Neuron (in vitro differentiated cells): ENCODE measurements at regions not wholly inside any gene's neighbourhood (a gene's known extent, or its start where the extent isn't known, plus 50 kb on each side); places are given as distances from the start of the nearest gene placed in this dataset.

ENCODE experiments used
- H2AFZ ChIP-seq: one replicate; pipeline ENCODE4 v1.6.1; 2013; ENCODE audit warnings: low read depth, mild to moderate bottlenecking, inconsistent platforms, low read length, moderate library complexity
- H3K27me3 ChIP-seq: one replicate; pipeline ENCODE4 v1.6.1; 2013; ENCODE audit warnings: low read length; ENCODE audit not compliant: insufficient read depth
- H3K36me3 ChIP-seq: one replicate; pipeline ENCODE4 v1.6.1; 2013; ENCODE audit warnings: low read length; ENCODE audit not compliant: insufficient read depth
- H3K4me1 ChIP-seq: one replicate; pipeline ENCODE4 v1.6.1; 2013; ENCODE audit warnings: low read length; ENCODE audit not compliant: insufficient read depth
- H3K4me3 ChIP-seq: 2 replicates; pipeline ENCODE4 v1.5.1; 2013; ENCODE audit warnings: mild to moderate bottlenecking, low read length, moderate library complexity
- H3K9me3 ChIP-seq: one replicate; pipeline ENCODE4 v1.6.1; 2013; ENCODE audit warnings: low read length

- Histone ChIP-seq H3K9me3 (no peaks in the 10 kb centered on the region), H2AFZ (no peak overlapping the region), H3K4me1 (no peaks in the 10 kb centered on the region), H3K27me3 (no peaks in the 10 kb centered on the region), H3K36me3 (no peaks in the 10 kb centered on the region), H3K4me3 (no peak overlapping the region)
These were observed 1324.6 kb downstream of the NSUN3 start for GRCh38 chr3:95387242-95388021.

GRCh38 chr3:95389725-95390313 lies 1327.0 kb downstream of the NSUN3 start:
- no peaks in the 10 kb centered on the region for H3K4me1 ChIP-seq
- no peak overlapping the region for H3K4me3 ChIP-seq
- H3K9me3 ChIP-seq: no peaks in the 10 kb centered on the region
- no peaks in the 10 kb centered on the region for H3K27me3 ChIP-seq
- H2AFZ ChIP-seq: no peak overlapping the region
- H3K36me3 ChIP-seq: no peaks in the 10 kb centered on the region

GRCh38 chr3:95394286-95394685 lies 1331.4 kb downstream of the NSUN3 start:
- Histone ChIP-seq H3K27me3 (no peaks in the 10 kb centered on the region), H3K36me3 (no peaks in the 10 kb centered on the region), H3K9me3 (no peaks in the 10 kb centered on the region), H2AFZ (no peak overlapping the region), H3K4me1 (no peaks in the 10 kb centered on the region), H3K4me3 (no peak overlapping the region)

- no peak overlapping the region for H2AFZ ChIP-seq
- H3K4me3 ChIP-seq: no peak overlapping the region
- H3K36me3 ChIP-seq: no peaks in the 10 kb centered on the region
- no peaks in the 10 kb centered on the region for H3K27me3 ChIP-seq
- H3K4me1 ChIP-seq: peaks cover 3% of the 10 kb centered on the region
- H3K9me3 ChIP-seq: no peaks in the 10 kb centered on the region
These were observed 1336.7 kb downstream of the NSUN3 start for GRCh38 chr3:95399585-95399984.

GRCh38 chr3:95401693-95402092 lies 1338.8 kb downstream of the NSUN3 start:
- Histone ChIP-seq H3K36me3 (no peaks in the 10 kb centered on the region), H3K4me3 (no peak overlapping the region), H3K9me3 (no peaks in the 10 kb centered on the region), H3K27me3 (no peaks in the 10 kb centered on the region), H3K4me1 (peaks cover 3% of the 10 kb centered on the region), H2AFZ (no peak overlapping the region)

GRCh38 chr3:95407709-95408463 lies 1345.0 kb downstream of the NSUN3 start:
- Histone ChIP-seq H3K4me1 (peaks cover 3% of the 10 kb centered on the region), H3K4me3 (no peak overlapping the region)

GRCh38 chr3:95408464-95408862 lies 1345.6 kb downstream of the NSUN3 start:
- Histone ChIP-seq H3K9me3 (no peaks in the 10 kb centered on the region), H3K36me3 (no peaks in the 10 kb centered on the region), H2AFZ (no peak overlapping the region), H3K27me3 (no peaks in the 10 kb centered on the region), H3K4me1 (peaks cover 2% of the 10 kb centered on the region), H3K4me3 (no peak overlapping the region)

More at GRCh38 chr3:95407709-95408463, 1345.0 kb downstream of the NSUN3 start:
- H3K27me3 ChIP-seq: no peaks in the 10 kb centered on the region
- H3K9me3 ChIP-seq: no peaks in the 10 kb centered on the region
- H2AFZ ChIP-seq: no peak overlapping the region
- no peaks in the 10 kb centered on the region for H3K36me3 ChIP-seq

GRCh38 chr3:95418251-95418650 lies 1355.4 kb downstream of the NSUN3 start:
- no peak overlapping the region for H3K4me3 ChIP-seq
- no peak overlapping the region for H2AFZ ChIP-seq
- H3K4me1 ChIP-seq: no peaks in the 10 kb centered on the region

GRCh38 chr3:95424279-95424678 lies 1361.4 kb downstream of the NSUN3 start:
- H3K9me3 ChIP-seq: no peaks in the 10 kb centered on the region
- H3K4me3 ChIP-seq: no peak overlapping the region
- H2AFZ ChIP-seq: no peak overlapping the region
- H3K4me1 ChIP-seq: no peaks in the 10 kb centered on the region
- no peaks in the 10 kb centered on the region for H3K36me3 ChIP-seq
- no peaks in the 10 kb centered on the region for H3K27me3 ChIP-seq

More at GRCh38 chr3:95418251-95418650, 1355.4 kb downstream of the NSUN3 start:
- H3K36me3 ChIP-seq: no peaks in the 10 kb centered on the region
- no peaks in the 10 kb centered on the region for H3K9me3 ChIP-seq
- no peaks in the 10 kb centered on the region for H3K27me3 ChIP-seq

- Histone ChIP-seq H3K27me3 (no peaks in the 10 kb centered on the region), H3K36me3 (no peaks in the 10 kb centered on the region), H3K9me3 (no peaks in the 10 kb centered on the region)
These were observed 1371.6 kb downstream of the NSUN3 start for GRCh38 chr3:95434491-95434890.

GRCh38 chr3:95437409-95437808 lies 1374.5 kb downstream of the NSUN3 start:
- Histone ChIP-seq H3K4me1 (no peaks in the 10 kb centered on the region), H3K27me3 (no peaks in the 10 kb centered on the region), H2AFZ (no peak overlapping the region), H3K36me3 (no peaks in the 10 kb centered on the region), H3K9me3 (no peaks in the 10 kb centered on the region), H3K4me3 (no peak overlapping the region)

More at GRCh38 chr3:95434491-95434890, 1371.6 kb downstream of the NSUN3 start:
- no peaks in the 10 kb centered on the region for H3K4me1 ChIP-seq
- no peak overlapping the region for H3K4me3 ChIP-seq
- H2AFZ ChIP-seq: no peak overlapping the region

- no peaks in the 10 kb centered on the region for H3K36me3 ChIP-seq
- H3K9me3 ChIP-seq: no peaks in the 10 kb centered on the region
- no peak overlapping the region for H3K4me3 ChIP-seq
- H3K4me1 ChIP-seq: no peaks in the 10 kb centered on the region
- H3K27me3 ChIP-seq: no peaks in the 10 kb centered on the region
- no peak overlapping the region for H2AFZ ChIP-seq
These were observed 1375.4 kb downstream of the NSUN3 start for GRCh38 chr3:95438274-95438673.

GRCh38 chr3:95442766-95443165 lies 1371.6 kb upstream of the EPHA6 start:
- Histone ChIP-seq H3K4me3 (no peak overlapping the region), H3K27me3 (no peaks in the 10 kb centered on the region), H3K36me3 (no peaks in the 10 kb centered on the region), H3K9me3 (no peaks in the 10 kb centered on the region), H2AFZ (no peak overlapping the region), H3K4me1 (no peaks in the 10 kb centered on the region)
